K562 (cell line): ENCODE measurements at regions not wholly inside any gene's neighbourhood (a gene's known extent, or its start where the extent isn't known, plus 50 kb on each side); places are given as distances from the start of the nearest gene placed in this dataset.

Source experiments
- ATAC-seq: fragments of 200-7000 bp; cut with Tn5 transposase; 3 replicates; pipeline ENCODE4 v1.9.1; 2020; ENCODE audit warnings: moderate library complexity
- BruUV-seq: library from RNA; stranded (reverse); fragments of 400-500 nt; replicated peaks from 2 replicates; lab custom pipeline; 2021; lab: Mats Ljungman, UMichigan
- CTCF ChIA-PET: fragments of 300-600 bp; formaldehyde crosslinking; extraction: SDS; loops from one replicate; lab custom pipeline; 2021; ENCODE audit warnings: low intra/inter-chr PET ratio; lab: Yijun Ruan, JAX
- POLR2A ChIA-PET: fragments of 300-600, 350-650 bp; sonication (Branson Sonifier 250); formaldehyde crosslinking; extraction: SDS; loops from one replicate; lab custom pipeline; 2021; ENCODE audit warnings: antibody characterized with exemption, inconsistent platforms; lab: Yijun Ruan, JAX
- DNase-seq, 4 experiments: peaks; one replicate each; pipeline versions ENCODE4 v3.0.0 to v3.0.0-alpha.2; 2011 to 2018; ENCODE audit warnings: low spot score in 3 of 4, mixed read lengths in 3 of 4; ENCODE audit errors: extremely low read depth in 1 of 4
- FAIRE-seq: peaks from 2 replicates; lab custom pipeline; 2011; peaks lifted over from hg19 to GRCh38; lab: Jason Lieb, UNC
- H2AFZ ChIP-seq: 2 replicates; pipeline ENCODE4 v1.6.0; 2011; ENCODE audit warnings: low read depth, low read length, control low read depth, inconsistent platforms
- H3K27ac ChIP-seq: fragments of 200-600 bp; 3 replicates; pipeline ENCODE4 v1.8.0; 2011; ENCODE audit warnings: low read depth, mild to moderate bottlenecking, control low read depth, inconsistent platforms, low read length, moderate library complexity, mixed read lengths; ENCODE audit errors: extremely low read depth
- H3K27me3 ChIP-seq, 2 experiments: fragments of 300-600 bp in 1 of 2; 2 replicates in 1 of 2; 3 replicates in 1 of 2; pipeline versions ENCODE4 v1.6.0 to v1.8.0; 2011; ENCODE audit warnings: inconsistent platforms in 2 of 2, low read length in 2 of 2, mild to moderate bottlenecking in 1 of 2, mixed read lengths in 1 of 2, moderate library complexity in 1 of 2; ENCODE audit not compliant: control insufficient read depth in 2 of 2, insufficient read depth in 2 of 2
- H3K36me3 ChIP-seq: fragments of 300-600 bp; 3 replicates; pipeline ENCODE4 v1.8.0; 2011; ENCODE audit warnings: mild to moderate bottlenecking, low read length, inconsistent platforms; ENCODE audit not compliant: control insufficient read depth, insufficient read depth
- H3K4me1 ChIP-seq, 2 experiments: fragments of 200-600 bp in 1 of 2; replicated peaks in 1 of 2; 2 replicates in 1 of 2; 3 replicates in 1 of 2; pipeline versions ENCODE4 v1.5.1 to v1.8.0; 2011; ENCODE audit warnings: inconsistent platforms in 2 of 2, low read length in 2 of 2, mild to moderate bottlenecking in 1 of 2, mixed read lengths in 1 of 2, moderate library complexity in 1 of 2; ENCODE audit not compliant: control insufficient read depth in 2 of 2, insufficient read depth in 2 of 2
- H3K4me2 ChIP-seq: 2 replicates; pipeline ENCODE4 v1.6.1; 2011; ENCODE audit warnings: low read length, control low read depth, inconsistent platforms, mixed read lengths; ENCODE audit not compliant: insufficient read depth
- H3K4me3 ChIP-seq: fragments of 200-600 bp; sonication (generic), shearing (Covaris generic); 2 replicates; pipeline ENCODE4 v1.5.1; 2016; ENCODE audit warnings: control low read depth, inconsistent platforms
- H3K79me2 ChIP-seq: fragments of 200-600 bp; 3 replicates; pipeline ENCODE4 v1.8.0; 2011; ENCODE audit warnings: low read length, inconsistent platforms; ENCODE audit not compliant: control insufficient read depth, insufficient read depth
- H3K9ac ChIP-seq, 2 experiments: 2 replicates each; pipeline versions ENCODE4 v1.6.0 to v1.6.1; 2011; ENCODE audit warnings: low read depth in 2 of 2, low read length in 2 of 2, control low read depth in 1 of 2, inconsistent platforms in 1 of 2, mild to moderate bottlenecking in 1 of 2, mixed read lengths in 1 of 2; ENCODE audit not compliant: insufficient read depth in 1 of 2
- H3K9me1 ChIP-seq: one replicate; pipeline ENCODE4 v1.6.0; 2011; ENCODE audit warnings: inconsistent platforms, mild to moderate bottlenecking, low read length, moderate library complexity; ENCODE audit not compliant: control insufficient read depth, insufficient read depth
- H3K9me3 ChIP-seq: replicated peaks from 2 replicates; pipeline ENCODE4 v1.5.1; 2011; ENCODE audit warnings: low read depth, low read length, inconsistent platforms; ENCODE audit not compliant: control insufficient read depth, insufficient read depth
- H4K20me1 ChIP-seq: replicated peaks from 2 replicates; pipeline ENCODE4 v1.6.1; 2011; ENCODE audit warnings: low read length, inconsistent platforms, mixed read lengths; ENCODE audit not compliant: control insufficient read depth, insufficient read depth
- ATF1 ChIP-seq, 2 experiments: fragments of 450-650 bp in 1 of 2; IDR thresholded peaks; 2 replicates each; pipeline ENCODE4 v1.6.1; 2016; ENCODE audit warnings: missing compliant biosample characterization in 1 of 2, missing genetic modification characterization in 1 of 2
- DPF2 ChIP-seq: fragments of 450-650 bp; IDR thresholded peaks from 2 replicates; pipeline ENCODE4 v1.6.1; 2016
- MEIS2 ChIP-seq: fragments of 450-650 bp; IDR thresholded peaks from 2 replicates; pipeline ENCODE4 v1.6.1; 2014; ENCODE audit warnings: mild to moderate bottlenecking; ENCODE audit not compliant: partially characterized antibody
- PCBP2 ChIP-seq: fragments of 200-400 bp; formaldehyde crosslinking; IDR thresholded peaks from 2 replicates; pipeline ENCODE4 v1.6.1; 2018; ENCODE audit warnings: low read length, low read depth, mild to moderate bottlenecking, moderate library complexity; ENCODE audit not compliant: poor library complexity, severe bottlenecking
- YY1 ChIP-seq, 3 experiments: IDR thresholded peaks; 2 replicates each; pipeline ENCODE4 v1.6.1; 2011; ENCODE audit warnings: low read length in 2 of 3, mild to moderate bottlenecking in 2 of 3, moderate library complexity in 2 of 3, borderline replicate concordance in 1 of 3, control low read depth in 1 of 3, low read depth in 1 of 3; ENCODE audit not compliant: insufficient read depth in 3 of 3, insufficient replicate concordance in 2 of 3, control insufficient read depth in 1 of 3, insufficient read length in 1 of 3; ENCODE audit errors: extremely low read depth in 1 of 3
- ZNF121 ChIP-seq: sonication (generic); formaldehyde crosslinking; conservative IDR thresholded peaks from 2 replicates; pipeline ENCODE4 v1.8.0; 2022; ENCODE audit warnings: missing genetic modification reagents
- ZNF584 ChIP-seq: fragments of 200-800 bp; sonication (Bioruptor generic); IDR thresholded peaks from 2 replicates; pipeline ENCODE4 v1.6.1; 2016; ENCODE audit warnings: low read depth, mild to moderate bottlenecking, missing genetic modification characterization, missing compliant biosample characterization
- ZNF740 ChIP-seq, 3 experiments: fragments of 200-800 bp in 1 of 3; sonication (Bioruptor generic) in 1 of 3; sonication (generic) in 1 of 3; formaldehyde crosslinking in 1 of 3; IDR thresholded peaks; 2 replicates each; pipeline versions ENCODE4 v1.6.1 to v1.8.0; 2016 to 2022; ENCODE audit warnings: mild to moderate bottlenecking in 2 of 3, missing compliant biosample characterization in 2 of 3, missing genetic modification characterization in 2 of 3, missing genetic modification reagents in 1 of 3
- WGBS: fragments of 100-300 bp; shearing (Covaris generic); methylation state at CpG from one replicate; pipeline ENCODE4 v1.1.6; 2016; ENCODE audit warnings: low coverage, mixed read lengths; ENCODE audit not compliant: insufficient coverage; ENCODE audit errors: missing lambda C conversion rate; 5-methylcytosine and 5-hydroxymethylcytosine counted together
- in situ Hi-C: fragments of 300-500 bp; cut with MboI; formaldehyde crosslinking; loops from 4 replicates; pipeline ENCODE4 v1.15.0; 2018; ENCODE audit warnings: inconsistent platforms, mixed read lengths
- intact Hi-C: fragments of 100-400 bp; cut with micrococcal nuclease; formaldehyde crosslinking; loops from 2 replicates; pipeline ENCODE4 v1.14.2; 2022

GRCh38 chr7:357531-358209, 67.7 kb downstream of the FOXL3 start:
- H3K27me3 ChIP-seq: peaks cover 23 to 79% of the 10 kb centered on the region in 2 experiments
- TF ChIP-seq MEIS2: peak; percentile 3
- TF ChIP-seq ATF1 (CRISPR knock-in tag; IDR thresholded peaks at IDR 0.05): no peak
- no peak for TF ChIP-seq ATF1 (tag; IDR thresholded peaks at IDR 0.05)
- H3K4me1 ChIP-seq: peaks cover 2 to 18% of the 10 kb centered on the region in 2 experiments
- no peaks in the 10 kb centered on the region for H3K79me2 ChIP-seq
- H3K36me3 ChIP-seq: no peaks in the 10 kb centered on the region
- FAIRE-seq (no peak), ATAC-seq (no peak), DNase-seq (no peak)
- H3K9me3 ChIP-seq: 0 out of 2 replicates have a peak, but pooled peaks cover 4% of the 10 kb centered on the region
- H3K27ac ChIP-seq: no peak overlapping the region
- no peaks in the 10 kb centered on the region for H3K9me1 ChIP-seq
- H3K4me2 ChIP-seq: no peak overlapping the region
- CTCF ChIA-PET: no interaction called here
- no peak overlapping the region for H3K9ac ChIP-seq
- no peak overlapping the region for H2AFZ ChIP-seq
- H3K4me3 ChIP-seq: no peak overlapping the region
- 3% methylated on average over 8 of the region's 12 CpGs for WGBS
- no TSS peak for BruUV-seq
- no peaks in the 10 kb centered on the region for H4K20me1 ChIP-seq
- in situ Hi-C loops (no loop called here), intact Hi-C loops (no loop called here)
- POLR2A ChIA-PET: interaction anchor here (0.7 kb wide), 1 partner anchor 1103 kb away, joined by 6 read pairs; no protein-coding TSS in a partner anchor

GRCh38 chr7:358352-358751, 68.4 kb downstream of the FOXL3 start:
- Histone ChIP-seq H2AFZ (no peak overlapping the region), H3K36me3 (no peaks in the 10 kb centered on the region), H3K27ac (no peak overlapping the region), H3K9me1 (no peaks in the 10 kb centered on the region), H3K9me3 (0 out of 2 replicates have a peak, but pooled peaks cover 4% of the 10 kb centered on the region), H3K79me2 (no peaks in the 10 kb centered on the region), H3K27me3 (peaks cover 25 to 82% of the 10 kb centered on the region in 2 experiments), H4K20me1 (no peaks in the 10 kb centered on the region), H3K9ac (no peak overlapping the region), H3K4me2 (no peak overlapping the region), H3K4me3 (no peak overlapping the region), H3K4me1 (peaks cover 6 to 21% of the 10 kb centered on the region in 2 experiments)
- in situ Hi-C loops (no loop called here), intact Hi-C loops (no loop called here)
- ChIA-PET CTCF (no interaction called here), POLR2A (interaction anchor here (0.6 kb wide), 1 partner anchor 14 kb away, joined by 3 read pairs; no protein-coding TSS in a partner anchor)
- no peak for DNase-seq
- 0 out of 2 replicates have a peak, but pooled peaks have one; percentile 21 for TF ChIP-seq ZNF121 (CRISPR knock-in tag)
- peak; percentile 94 for TF ChIP-seq ZNF740 (CRISPR knock-in tag; IDR thresholded peaks at IDR 0.05)
- no peak for TF ChIP-seq ZNF740 (tag; IDR thresholded peaks at IDR 0.05)
- no peak for TF ChIP-seq PCBP2
- TF ChIP-seq DPF2: no peak
- peak; percentile 31 to 81 (median 49) for TF ChIP-seq YY1 (IDR thresholded peaks at IDR 0.05; ENCODE audit: borderline replicate concordance in 1 of 3, control insufficient read depth in 1 of 3, extremely low read depth in 1 of 3, insufficient read depth in 3 of 3, insufficient read length in 1 of 3, insufficient replicate concordance in 2 of 3, low read depth in 1 of 3, low read length in 2 of 3)
- no peak for TF ChIP-seq ZNF584 (CRISPR knock-in tag)
- BruUV-seq: no TSS peak
- no peak for FAIRE-seq
- WGBS: 0% methylated on average over 1 of the region's 1 CpG
- ATAC-seq: no peak
